ENCODE measurements at regions not wholly inside any gene's neighbourhood (a gene's known extent, or its start where the extent isn't known, plus 50 kb on each side); places are given as distances from the start of the nearest gene placed in this dataset.
A peak's percentile ranks its signal among the peaks of the same experiment; 100 is the strongest.

- Histone ChIP-seq H3K36me3 (no peaks in the 10 kb centered on the region), H3K4me1 (peaks cover 7% of the 10 kb centered on the region), H3K4me3 (no peak overlapping the region), H3K27ac (no peak overlapping the region), H3K27me3 (ENCODE audit: low read depth) (no peaks in the 10 kb centered on the region), H3K9me3 (no peaks in the 10 kb centered on the region)
- intact Hi-C loops (cut with DNase I): no loop called here
- ATAC-seq (no peak), DNase-seq (no peak)
- no peak for TF ChIP-seq CTCF (IDR thresholded peaks at IDR 0.05)
Measured at GRCh38 chr17:71330099-71330375, 790.8 kb upstream of the SOX9 start.

GRCh38 chr17:71331754-71332325 lies 789.0 kb upstream of the SOX9 start:
- H3K4me1 ChIP-seq: peaks cover 8% of the 10 kb centered on the region
- ATAC-seq: no peak
- intact Hi-C loops (cut with DNase I): no loop called here
- H3K9me3 ChIP-seq: no peaks in the 10 kb centered on the region
- no peaks in the 10 kb centered on the region for H3K27me3 ChIP-seq (ENCODE audit: low read depth)
- no peak overlapping the region for H3K4me3 ChIP-seq
- TF ChIP-seq CTCF (IDR thresholded peaks at IDR 0.05): no peak
- no peaks in the 10 kb centered on the region for H3K36me3 ChIP-seq
- H3K27ac ChIP-seq: no peak overlapping the region
- DNase-seq: no peak

GRCh38 chr17:71334048-71334751 lies 786.6 kb upstream of the SOX9 start:
- H3K27ac ChIP-seq: no peak overlapping the region
- no peaks in the 10 kb centered on the region for H3K36me3 ChIP-seq
- no peak for ATAC-seq

GRCh38 chr17:71335212-71335611 lies 785.6 kb upstream of the SOX9 start:
- DNase-seq (no peak), ATAC-seq (peak; percentile 66 to 93)
- H3K4me1 ChIP-seq: peaks cover 8% of the 10 kb centered on the region
- TF ChIP-seq CTCF (IDR thresholded peaks at IDR 0.05): no peak
- H3K9me3 ChIP-seq: no peaks in the 10 kb centered on the region
- intact Hi-C loops (cut with DNase I): no loop called here
- H3K27ac ChIP-seq: no peak overlapping the region
- no peaks in the 10 kb centered on the region for H3K36me3 ChIP-seq
- H3K4me3 ChIP-seq: no peak overlapping the region
- H3K27me3 ChIP-seq (ENCODE audit: low read depth): no peaks in the 10 kb centered on the region

More at GRCh38 chr17:71334048-71334751, 786.6 kb upstream of the SOX9 start:
- no peak for TF ChIP-seq CTCF (IDR thresholded peaks at IDR 0.05)
- Histone ChIP-seq H3K9me3 (no peaks in the 10 kb centered on the region), H3K27me3 (ENCODE audit: low read depth) (no peaks in the 10 kb centered on the region), H3K4me1 (peaks cover 8% of the 10 kb centered on the region), H3K4me3 (no peak overlapping the region)
- intact Hi-C loops (cut with DNase I): no loop called here
- DNase-seq: no peak

GRCh38 chr17:71337938-71338337 lies 782.9 kb upstream of the SOX9 start:
- no peak for DNase-seq
- intact Hi-C loops (cut with DNase I): no loop called here

More at GRCh38 chr17:71337938-71338337, 782.9 kb upstream of the SOX9 start:
- no peak overlapping the region for H3K27ac ChIP-seq
- no peaks in the 10 kb centered on the region for H3K36me3 ChIP-seq
- H3K27me3 ChIP-seq (ENCODE audit: low read depth): no peaks in the 10 kb centered on the region
- TF ChIP-seq CTCF (IDR thresholded peaks at IDR 0.05): no peak
- H3K9me3 ChIP-seq: no peaks in the 10 kb centered on the region
- H3K4me3 ChIP-seq: no peak overlapping the region
- ATAC-seq: no peak
- H3K4me1 ChIP-seq: peaks cover 8% of the 10 kb centered on the region

Data from lower lobe of right lung (tissue), 2 donors.